K562 (cell line): ENCODE measurements at regions not wholly inside any gene's neighbourhood (a gene's known extent, or its start where the extent isn't known, plus 50 kb on each side); places are given as distances from the start of the nearest gene placed in this dataset.

Experiments
- ATF3 ChIP-seq, 2 experiments: fragments of 450-650 bp in 1 of 2; sonication (generic) in 1 of 2; formaldehyde crosslinking in 1 of 2; IDR thresholded peaks in 1 of 2; conservative IDR thresholded peaks in 1 of 2; 2 replicates each; pipeline versions ENCODE4 v1.6.1 to v1.8.1; 2016 to 2023; ENCODE audit warnings: mild to moderate bottlenecking in 2 of 2, moderate library complexity in 2 of 2, inconsistent platforms in 1 of 2, missing genetic modification reagents in 1 of 2
- CREB3 ChIP-seq: fragments of 450-650 bp; conservative IDR thresholded peaks from 2 replicates; pipeline ENCODE4 v1.6.1; 2016; ENCODE audit warnings: missing genetic modification characterization, low read depth, mild to moderate bottlenecking, missing compliant biosample characterization, moderate library complexity
- CREB5 ChIP-seq: fragments of 250-450 bp; sonication (Bioruptor Pico); IDR thresholded peaks from 2 replicates; pipeline ENCODE4 v1.5.0; 2020; ENCODE audit warnings: mild to moderate bottlenecking
- HMGN3 ChIP-seq: IDR thresholded peaks from 2 replicates; pipeline ENCODE4 v1.6.1; 2011; ENCODE audit warnings: borderline replicate concordance, low read depth, mild to moderate bottlenecking, mixed read lengths, low read length; ENCODE audit not compliant: insufficient read length; ENCODE audit errors: extremely low read depth
- HNRNPLL ChIP-seq: fragments of 200-400 bp; formaldehyde crosslinking; IDR thresholded peaks from 2 replicates; pipeline ENCODE4 v1.6.1; 2017; ENCODE audit warnings: low read length, low read depth, mild to moderate bottlenecking; ENCODE audit not compliant: poor library complexity, severe bottlenecking
- NFRKB ChIP-seq: fragments of 450-650 bp; IDR thresholded peaks from 2 replicates; pipeline ENCODE4 v1.6.1; 2016; ENCODE audit warnings: low read depth
- POLR3G ChIP-seq: IDR thresholded peaks from 2 replicates; pipeline ENCODE4 v1.6.1; 2011; ENCODE audit not compliant: insufficient read length, insufficient replicate concordance; ENCODE audit errors: extremely low read depth
- PYGO2 ChIP-seq: fragments of 450-650 bp; IDR thresholded peaks from 2 replicates; pipeline ENCODE4 v1.6.1; 2016; ENCODE audit warnings: mild to moderate bottlenecking, missing genetic modification characterization, moderate library complexity, missing compliant biosample characterization
- SLC30A9 ChIP-seq: fragments of 250-450 bp; sonication (Bioruptor Pico); IDR thresholded peaks from 2 replicates; pipeline ENCODE4 v1.8.0; 2022; ENCODE audit warnings: mild to moderate bottlenecking, moderate library complexity
- STAT5A ChIP-seq: IDR thresholded peaks from 2 replicates; pipeline ENCODE4 v1.6.1; 2012; ENCODE audit warnings: low read length, inconsistent platforms, borderline replicate concordance
- STAT5B ChIP-seq: fragments of 250-450 bp; sonication (Bioruptor Pico); IDR thresholded peaks from 2 replicates; pipeline ENCODE4 v1.8.0; 2021; ENCODE audit warnings: mild to moderate bottlenecking, inconsistent platforms
- ZBTB43 ChIP-seq: sonication (generic); formaldehyde crosslinking; IDR thresholded peaks from 2 replicates; pipeline ENCODE4 v1.8.0; 2023; ENCODE audit warnings: mild to moderate bottlenecking, missing genetic modification reagents
- ZBTB5 ChIP-seq: fragments of 450-650 bp; IDR thresholded peaks from 2 replicates; pipeline ENCODE4 v1.6.1; 2017; ENCODE audit warnings: antibody characterized with exemption
- ZHX1 ChIP-seq: fragments of 150-350 bp; conservative IDR thresholded peaks from 2 replicates; pipeline ENCODE4 v1.6.1; 2014; ENCODE audit warnings: low read length
- ZNF184 ChIP-seq: sonication (generic); formaldehyde crosslinking; IDR thresholded peaks from 2 replicates; pipeline ENCODE4 v1.5.0; 2020; ENCODE audit warnings: missing genetic modification reagents
- ZSCAN29 ChIP-seq: fragments of 450-650 bp; IDR thresholded peaks from 2 replicates; pipeline ENCODE4 v1.6.1; 2017

GRCh38 chr9:129487658-129488483, 133.0 kb downstream of the C9orf50 start (continued):
- no peak for TF ChIP-seq ZHX1
- TF ChIP-seq ZNF184 = no peak
- 0 out of 2 replicates have a peak, but pooled peaks have one; percentile 19 for TF ChIP-seq STAT5A
- TF ChIP-seq ATF3 (IDR thresholded peaks at IDR 0.05) = no peak
- no peak for TF ChIP-seq ATF3 (CRISPR knock-in tag; conservative IDR thresholded peaks at IDR 0.05)
- TF ChIP-seq PYGO2 (tag) = peak; percentile 17; the same call in 1 of the 2 replicates
- no peak for TF ChIP-seq POLR3G
- no peak for TF ChIP-seq HMGN3
- TF ChIP-seq HNRNPLL = no peak
- TF ChIP-seq CREB3 (tag) = peak; percentile 57; the same call in 1 of the 2 replicates
- no peak for TF ChIP-seq ZSCAN29
- TF ChIP-seq ZBTB43 (CRISPR knock-in tag) = peak; percentile 97
- TF ChIP-seq SLC30A9 = no peak
- peak; percentile 98 for TF ChIP-seq NFRKB
- no peak for TF ChIP-seq STAT5B (CRISPR knock-in tag)
- TF ChIP-seq ZBTB5 = no peak
- no peak; the same call in 1 of the 2 replicates for TF ChIP-seq CREB5
